SU-DHL-6 (cell line): ENCODE measurements at regions not wholly inside any gene's neighbourhood (a gene's known extent, or its start where the extent isn't known, plus 50 kb on each side); places are given as distances from the start of the nearest gene placed in this dataset.

Experiments
- CTCF ChIP-seq: fragments of 200-600 bp; sonication (generic); IDR thresholded peaks from one replicate; pipeline ENCODE4 v1.5.1; 2017; ENCODE audit warnings: antibody characterized with exemption, mild to moderate bottlenecking, low read length, moderate library complexity; ENCODE audit not compliant: insufficient read depth, poor library complexity, severe bottlenecking
- EZH2phosphoT487 ChIP-seq: fragments of 200-600 bp; sonication (generic), shearing (Covaris generic); conservative IDR thresholded peaks from 2 replicates; pipeline ENCODE4 v1.6.1; 2018; ENCODE audit warnings: mild to moderate bottlenecking, antibody characterized with exemption, low read length, moderate library complexity, mixed read lengths

- no peak for TF ChIP-seq CTCF
- TF ChIP-seq EZH2phosphoT487 = no peak
Observed at GRCh38 chr15:97884513-97885131, 75.9 kb upstream of the ARRDC4 start.
